Ascending aorta (tissue), 2 donors: ENCODE measurements at regions not wholly inside any gene's neighbourhood (a gene's known extent, or its start where the extent isn't known, plus 50 kb on each side); places are given as distances from the start of the nearest gene placed in this dataset.

Experiments
- DNase-seq, 2 donors: peaks; one replicate each; pipeline ENCODE4 v3.0.0-alpha.2; 2019; ENCODE audit warnings: low spot score in 2 of 2
- H3K27ac ChIP-seq, 2 donors: fragments of 200-600 bp; sonication (generic); one replicate each; pipeline ENCODE4 v1.5.1; 2016 to 2017; ENCODE audit warnings: mild to moderate bottlenecking in 1 of 2
- H3K27me3 ChIP-seq: fragments of 200-600 bp; sonication (generic); one replicate; pipeline ENCODE4 v1.5.1; 2017
- H3K36me3 ChIP-seq, 2 donors: fragments of 200-600 bp; sonication (generic); one replicate each; pipeline ENCODE4 v1.5.1; 2016
- H3K4me1 ChIP-seq, 2 donors: fragments of 200-600 bp; sonication (generic); one replicate each; pipeline ENCODE4 v1.5.1; 2016 to 2017; ENCODE audit warnings: mild to moderate bottlenecking in 1 of 2
- H3K4me3 ChIP-seq, 2 donors: fragments of 200-600 bp; sonication (generic); one replicate each; pipeline ENCODE4 v1.5.1; 2016 to 2017; ENCODE audit warnings: mild to moderate bottlenecking in 1 of 2
- H3K9me3 ChIP-seq, 2 donors: fragments of 200-600 bp; sonication (generic); one replicate each; pipeline ENCODE4 v1.5.1; 2016
- intact Hi-C: fragments of 100-400 bp; cut with DNase I; formaldehyde crosslinking; loops from one replicate; pipeline ENCODE4 v1.15.1; 2023
- TF ChIP-seq, protein P1 (sequence below), 3 experiments: fragments of 200-600 bp in 2 of 3; fragments of 450-650 bp in 1 of 3; sonication (generic) in 2 of 3; IDR thresholded peaks; one replicate each; pipeline ENCODE4 v1.5.1; 2016 to 2019; ENCODE audit warnings: antibody characterized with exemption in 3 of 3, mild to moderate bottlenecking in 1 of 3, moderate library complexity in 1 of 3

- Histone ChIP-seq H3K9me3 (no peaks in the 10 kb centered on the region), H3K4me3 (no peak overlapping the region), H3K27me3 (no peaks in the 10 kb centered on the region), H3K27ac (no peak overlapping the region), H3K4me1 (no peaks in the 10 kb centered on the region), H3K36me3 (no peaks in the 10 kb centered on the region)
- TF ChIP-seq, protein P1, sequence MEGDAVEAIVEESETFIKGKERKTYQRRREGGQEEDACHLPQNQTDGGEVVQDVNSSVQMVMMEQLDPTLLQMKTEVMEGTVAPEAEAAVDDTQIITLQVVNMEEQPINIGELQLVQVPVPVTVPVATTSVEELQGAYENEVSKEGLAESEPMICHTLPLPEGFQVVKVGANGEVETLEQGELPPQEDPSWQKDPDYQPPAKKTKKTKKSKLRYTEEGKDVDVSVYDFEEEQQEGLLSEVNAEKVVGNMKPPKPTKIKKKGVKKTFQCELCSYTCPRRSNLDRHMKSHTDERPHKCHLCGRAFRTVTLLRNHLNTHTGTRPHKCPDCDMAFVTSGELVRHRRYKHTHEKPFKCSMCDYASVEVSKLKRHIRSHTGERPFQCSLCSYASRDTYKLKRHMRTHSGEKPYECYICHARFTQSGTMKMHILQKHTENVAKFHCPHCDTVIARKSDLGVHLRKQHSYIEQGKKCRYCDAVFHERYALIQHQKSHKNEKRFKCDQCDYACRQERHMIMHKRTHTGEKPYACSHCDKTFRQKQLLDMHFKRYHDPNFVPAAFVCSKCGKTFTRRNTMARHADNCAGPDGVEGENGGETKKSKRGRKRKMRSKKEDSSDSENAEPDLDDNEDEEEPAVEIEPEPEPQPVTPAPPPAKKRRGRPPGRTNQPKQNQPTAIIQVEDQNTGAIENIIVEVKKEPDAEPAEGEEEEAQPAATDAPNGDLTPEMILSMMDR (IDR thresholded peaks at IDR 0.05) = no peak
- DNase-seq = no peak
- intact Hi-C loops = no loop called here
These were observed 79.5 kb downstream of the FAM161A start for GRCh38 chr2:61774351-61774750.

DNA sequence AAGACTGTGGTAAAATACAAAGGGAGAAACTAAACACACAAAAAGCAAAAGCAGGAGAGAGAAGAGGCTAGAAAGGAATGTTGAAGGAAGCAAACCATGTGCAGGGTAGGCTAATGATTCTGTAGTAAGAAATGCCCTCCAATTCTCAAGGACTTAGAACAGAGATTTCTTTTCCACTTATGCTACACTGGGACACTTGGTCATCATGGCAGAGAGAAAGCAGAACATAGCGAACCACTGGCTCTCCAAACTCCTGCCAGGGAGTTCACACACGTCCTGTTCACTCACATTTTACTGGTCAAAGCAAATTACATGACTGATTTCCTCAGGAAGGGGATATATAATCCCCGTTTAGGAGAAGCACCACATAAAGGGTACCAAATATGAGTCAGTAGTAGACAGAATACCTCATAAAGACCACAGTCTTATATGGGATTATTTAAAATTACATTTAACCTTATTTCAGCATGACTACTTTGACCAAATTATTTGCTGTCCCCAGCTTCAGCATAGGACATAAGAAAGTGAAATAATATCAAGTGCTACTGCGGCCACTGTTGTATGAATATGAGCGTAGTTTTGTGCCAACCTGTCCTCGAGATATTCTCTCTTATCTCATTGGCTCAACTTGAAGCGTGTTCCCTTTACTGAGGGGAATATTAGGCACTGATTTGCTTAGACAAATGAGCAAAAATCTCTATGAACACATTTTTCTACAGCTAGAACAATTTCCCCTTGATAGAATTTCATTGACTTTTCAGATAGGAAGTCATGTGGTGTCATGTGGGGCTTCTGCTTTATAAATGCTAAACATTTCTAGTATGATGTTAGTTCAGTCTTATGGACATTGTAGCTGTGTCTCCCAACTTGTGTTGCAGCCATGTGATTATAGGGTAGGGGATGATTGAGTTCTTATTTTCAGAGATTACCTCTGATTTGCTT, 81.7 kb downstream of the FAM161A start:
- no peaks in the 10 kb centered on the region for H3K4me1 ChIP-seq
- no peaks in the 10 kb centered on the region for H3K9me3 ChIP-seq
- H3K27me3 ChIP-seq = no peaks in the 10 kb centered on the region
- H3K27ac ChIP-seq = no peak overlapping the region
- no peak for DNase-seq
- H3K36me3 ChIP-seq = no peaks in the 10 kb centered on the region
- TF ChIP-seq, protein P1 (IDR thresholded peaks at IDR 0.05) = no peak
- no peak overlapping the region for H3K4me3 ChIP-seq
- intact Hi-C loops = no loop called here

- TF ChIP-seq, protein P1 (IDR thresholded peaks at IDR 0.05) = no peak
- H3K9me3 ChIP-seq = no peaks in the 10 kb centered on the region
- no peaks in the 10 kb centered on the region for H3K4me1 ChIP-seq
- no peaks in the 10 kb centered on the region for H3K36me3 ChIP-seq
- intact Hi-C loops = no loop called here
- H3K4me3 ChIP-seq = no peak overlapping the region
- no peaks in the 10 kb centered on the region for H3K27me3 ChIP-seq
- no peak overlapping the region for H3K27ac ChIP-seq
- DNase-seq = no peak
These were observed 83.1 kb downstream of the FAM161A start for GRCh38 chr2:61770746-61771145.

DNA sequence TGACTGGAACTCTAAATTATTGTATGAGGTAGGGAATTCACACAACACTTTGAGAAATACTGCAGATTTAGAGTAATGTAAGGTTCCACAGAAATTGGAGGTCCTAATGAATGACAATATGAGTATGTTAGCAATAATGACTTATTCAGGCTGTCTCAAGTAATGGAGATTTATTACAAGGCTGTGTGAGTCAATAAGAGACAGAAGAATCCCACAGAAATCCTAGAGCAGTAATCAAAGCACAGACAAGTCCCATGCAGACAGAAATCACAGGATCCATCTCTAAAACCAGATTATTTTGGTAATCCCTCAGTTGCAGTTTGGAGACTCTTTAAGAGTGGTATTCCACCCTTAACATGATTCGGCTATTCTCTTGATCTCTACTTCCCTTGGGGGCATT, 83.6 kb downstream of the FAM161A start:
- intact Hi-C loops = no loop called here
- TF ChIP-seq, protein P1 (IDR thresholded peaks at IDR 0.05) = no peak
- no peaks in the 10 kb centered on the region for H3K27me3 ChIP-seq
- no peak overlapping the region for H3K27ac ChIP-seq
- peaks cover 0 to 4% of the 10 kb centered on the region in 2 donors for H3K9me3 ChIP-seq
- H3K36me3 ChIP-seq = no peaks in the 10 kb centered on the region
- no peak overlapping the region for H3K4me3 ChIP-seq
- no peaks in the 10 kb centered on the region for H3K4me1 ChIP-seq
- DNase-seq = no peak

DNA sequence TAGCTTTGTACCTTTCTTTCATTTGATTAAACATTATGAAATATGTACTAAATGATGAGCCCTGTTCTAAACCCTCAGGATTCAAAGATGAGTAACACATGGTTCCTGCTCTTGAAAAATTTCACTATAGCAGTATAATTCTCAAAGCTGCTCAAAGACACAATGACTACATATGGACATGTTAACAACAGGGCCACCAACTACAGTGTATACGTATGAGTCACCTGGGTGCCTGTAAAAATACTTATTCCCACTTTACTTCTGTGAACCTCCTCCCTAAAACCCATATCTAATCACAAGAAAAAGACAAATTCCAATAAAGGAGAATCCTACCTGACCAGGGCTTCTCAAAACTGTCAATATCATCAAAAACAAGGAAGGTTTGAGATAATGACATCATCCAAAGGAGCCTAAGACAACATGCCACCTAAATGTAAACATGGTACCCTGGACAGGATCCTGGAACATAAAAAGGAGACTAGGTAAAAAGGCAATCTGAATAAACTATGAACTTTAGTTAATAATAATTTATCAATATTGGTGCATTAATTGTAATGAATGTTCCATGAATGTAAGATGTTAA, 84.7 kb downstream of the FAM161A start:
- no peak overlapping the region for H3K4me3 ChIP-seq
- no peaks in the 10 kb centered on the region for H3K4me1 ChIP-seq
- no peaks in the 10 kb centered on the region for H3K36me3 ChIP-seq
- intact Hi-C loops = loop anchor here (10.0 kb wide), 3 partner anchors 426 to 936 kb away; partner anchors contain the start of genes B3GNT2, EHBP1 and SANBR
- no peak for DNase-seq
- no peaks in the 10 kb centered on the region for H3K27me3 ChIP-seq
- TF ChIP-seq, protein P1 (IDR thresholded peaks at IDR 0.05) = no peak
- H3K27ac ChIP-seq = no peak overlapping the region
- H3K9me3 ChIP-seq = peaks cover 0 to 10% of the 10 kb centered on the region in 2 donors
